Activated CD4-positive, alpha-beta T cell treated with anti-CD3 and anti-CD28 coated beads for 36 hours (primary cell): ENCODE measurements at regions not wholly inside any gene's neighbourhood (a gene's known extent, or its start where the extent isn't known, plus 50 kb on each side); places are given as distances from the start of the nearest gene placed in this dataset.

ENCODE experiments used
- ATAC-seq: fragments of 200-7000 bp; cut with Tn5 transposase; one replicate; pipeline ENCODE4 v1.10.0; 2021; ENCODE audit warnings: mild to moderate bottlenecking, moderate library complexity
- CTCF ChIA-PET: fragments of 350-600 bp; sonication (Branson Sonifier 250); formaldehyde crosslinking; loops from one replicate; lab custom pipeline; 2021; ENCODE audit warnings: antibody characterized with exemption; lab: Charles Lee
- POLR2A ChIA-PET: fragments of 350-600 bp; sonication (Branson Sonifier 250); formaldehyde crosslinking; loops from one replicate; lab custom pipeline; 2021; ENCODE audit warnings: antibody characterized with exemption, inconsistent platforms; lab: Charles Lee
- DNase-seq: peaks from one replicate; pipeline ENCODE4 v3.0.0-alpha.2; 2020
- H3K27ac Mint-ChIP-seq: one replicate; pipeline ENCODE4 v1.8.0; 2021; ENCODE audit warnings: mixed read lengths
- H3K27me3 Mint-ChIP-seq: one replicate; pipeline ENCODE4 v1.8.0; 2021; ENCODE audit warnings: mixed read lengths
- H3K36me3 Mint-ChIP-seq: one replicate; pipeline ENCODE4 v1.8.0; 2021; ENCODE audit warnings: low read depth, mixed read lengths
- H3K4me1 Mint-ChIP-seq: one replicate; pipeline ENCODE4 v1.8.0; 2021; ENCODE audit warnings: mixed read lengths
- H3K4me3 Mint-ChIP-seq: one replicate; pipeline ENCODE4 v1.8.0; 2021; ENCODE audit warnings: mild to moderate bottlenecking, moderate library complexity, mixed read lengths
- H3K9me3 Mint-ChIP-seq: one replicate; pipeline ENCODE4 v1.8.0; 2021; ENCODE audit warnings: low read depth, mixed read lengths
- intact Hi-C, 2 experiments: fragments of 100-400 bp; cut with DNase I in 1 of 2; cut with micrococcal nuclease in 1 of 2; formaldehyde crosslinking; loops; one replicate each; pipeline versions ENCODE4 v1.14.2 to v1.15.1; 2022 to 2024; cut with DNase I, micrococcal nuclease

GRCh38 chr1:172774561-172774960, 115.7 kb downstream of the FASLG start:
- intact Hi-C loops = no loop called here
- H3K4me1 Mint-ChIP-seq = peaks cover 14% of the 10 kb centered on the region
- DNase-seq = no peak
- no peaks in the 10 kb centered on the region for H3K9me3 Mint-ChIP-seq
- H3K27me3 Mint-ChIP-seq = peaks cover 5% of the 10 kb centered on the region
- H3K36me3 Mint-ChIP-seq = no peaks in the 10 kb centered on the region
- ChIA-PET POLR2A (no interaction called here), CTCF (interaction anchor here (0.6 to 0.8 kb wide), 3 partner anchors 29 to 53 kb away, joined by 3 to 5 read pairs (median 4); no protein-coding TSS in a partner anchor)
- no peak for ATAC-seq
- H3K4me3 Mint-ChIP-seq = no peak overlapping the region
- no peak overlapping the region for H3K27ac Mint-ChIP-seq

GRCh38 chr1:172775606-172776005, 116.7 kb downstream of the FASLG start:
- Mint-ChIP-seq H3K4me1 (peaks cover 17% of the 10 kb centered on the region), H3K27me3 (peaks cover 5% of the 10 kb centered on the region), H3K4me3 (no peak overlapping the region), H3K36me3 (no peaks in the 10 kb centered on the region), H3K9me3 (no peaks in the 10 kb centered on the region), H3K27ac (no peak overlapping the region)
- intact Hi-C loops = no loop called here
- ChIA-PET CTCF (no interaction called here), POLR2A (no interaction called here)
- DNase-seq = no peak
- ATAC-seq = no peak

GRCh38 chr1:172776071-172776470, 117.2 kb downstream of the FASLG start:
- no peak for ATAC-seq
- POLR2A ChIA-PET = no interaction called here
- CTCF ChIA-PET = interaction anchor here (1.2 to 1.3 kb wide), 2 partner anchors 26 to 31 kb away, joined by 3 to 4 read pairs; no protein-coding TSS in a partner anchor
- Mint-ChIP-seq H3K27me3 (peaks cover 5% of the 10 kb centered on the region), H3K36me3 (no peaks in the 10 kb centered on the region), H3K4me3 (no peak overlapping the region), H3K27ac (no peak overlapping the region), H3K4me1 (peaks cover 17% of the 10 kb centered on the region), H3K9me3 (no peaks in the 10 kb centered on the region)
- DNase-seq = no peak
- intact Hi-C loops = no loop called here

- Mint-ChIP-seq H3K4me1 (peaks cover 17% of the 10 kb centered on the region), H3K27ac (no peak overlapping the region), H3K27me3 (peaks cover 5% of the 10 kb centered on the region), H3K36me3 (no peaks in the 10 kb centered on the region), H3K4me3 (no peak overlapping the region), H3K9me3 (peaks cover 1% of the 10 kb centered on the region)
- ChIA-PET CTCF (interaction anchor here (1.6 to 2.5 kb wide), 3 partner anchors 10 to 49 kb away, joined by 7 to 37 read pairs (median 9); no protein-coding TSS in a partner anchor), POLR2A (no interaction called here)
- DNase-seq (no peak), ATAC-seq (no peak)
- intact Hi-C loops = loop anchor here (1.0 to 2.0 kb wide), 2 partner anchors 31 to 41 kb away; no protein-coding TSS in a partner anchor
Measured at GRCh38 chr1:172777767-172778166, 118.9 kb downstream of the FASLG start.

- peak; percentile 86 for ATAC-seq
- intact Hi-C loops = loop anchor here (1.0 to 2.0 kb wide), 4 partner anchors 32 to 97 kb away; no protein-coding TSS in a partner anchor
- POLR2A ChIA-PET = interaction anchor here (0.6 to 1.3 kb wide), 5 partner anchors 34 to 627 kb away, joined by 3 to 7 read pairs (median 3); no protein-coding TSS in a partner anchor
Measured at GRCh38 chr1:172778456-172779455, 119.9 kb downstream of the FASLG start.

GRCh38 chr1:172779491-172779890, 120.6 kb downstream of the FASLG start:
- DNase-seq (no peak), ATAC-seq (no peak)
- peaks cover 17% of the 10 kb centered on the region for H3K4me1 Mint-ChIP-seq
- CTCF ChIA-PET = interaction anchor here (0.8 to 2.5 kb wide), 18 partner anchors 9 to 424 kb away, joined by 3 to 37 read pairs (median 5); partner anchors contain the start of gene TNFSF18
- peaks cover 4% of the 10 kb centered on the region for H3K9me3 Mint-ChIP-seq
- intact Hi-C loops = loop anchor here (1.0 to 2.0 kb wide), 3 partner anchors 39 to 96 kb away; no protein-coding TSS in a partner anchor
- no peak overlapping the region for H3K4me3 Mint-ChIP-seq
- peaks cover 5% of the 10 kb centered on the region for H3K27me3 Mint-ChIP-seq
- POLR2A ChIA-PET = interaction anchor here (0.6 to 1.3 kb wide), 2 partner anchors 34 to 314 kb away, joined by 3 to 6 read pairs; no protein-coding TSS in a partner anchor
- H3K27ac Mint-ChIP-seq = no peak overlapping the region
- H3K36me3 Mint-ChIP-seq = no peaks in the 10 kb centered on the region

More at GRCh38 chr1:172778456-172779455, 119.9 kb downstream of the FASLG start:
- Mint-ChIP-seq H3K9me3 (peaks cover 4% of the 10 kb centered on the region), H3K27ac (peak overlapping the region; percentile 33), H3K36me3 (no peaks in the 10 kb centered on the region), H3K4me3 (no peak overlapping the region), H3K27me3 (peaks cover 5% of the 10 kb centered on the region), H3K4me1 (peaks cover 17% of the 10 kb centered on the region)
- CTCF ChIA-PET = interaction anchor here (0.5 to 2.5 kb wide), 27 partner anchors 8 to 1024 kb away, joined by 3 to 37 read pairs (median 4); partner anchors contain the start of gene TNFSF18
- DNase-seq = no peak

- Mint-ChIP-seq H3K9me3 (peaks cover 4% of the 10 kb centered on the region), H3K4me1 (peaks cover 17% of the 10 kb centered on the region), H3K4me3 (no peak overlapping the region), H3K36me3 (no peaks in the 10 kb centered on the region), H3K27ac (no peak overlapping the region), H3K27me3 (peaks cover 4% of the 10 kb centered on the region)
- ATAC-seq = no peak
- no peak for DNase-seq
- intact Hi-C loops = no loop called here
- ChIA-PET CTCF (no interaction called here), POLR2A (no interaction called here)
Measured at GRCh38 chr1:172781513-172782140, 122.7 kb downstream of the FASLG start.

GRCh38 chr1:172789840-172790239, 130.9 kb downstream of the FASLG start:
- ATAC-seq (no peak), DNase-seq (no peak)
- Mint-ChIP-seq H3K4me3 (no peak overlapping the region), H3K9me3 (no peaks in the 10 kb centered on the region), H3K36me3 (no peaks in the 10 kb centered on the region), H3K27me3 (peaks cover 2% of the 10 kb centered on the region), H3K4me1 (no peaks in the 10 kb centered on the region), H3K27ac (no peak overlapping the region)
- CTCF ChIA-PET = interaction anchor here (0.8 kb wide), 1 partner anchor 11 kb away, joined by 3 read pairs; no protein-coding TSS in a partner anchor
- intact Hi-C loops = no loop called here
- POLR2A ChIA-PET = no interaction called here

GRCh38 chr1:172790245-172790644, 131.3 kb downstream of the FASLG start:
- no peak for DNase-seq
- ChIA-PET POLR2A (interaction anchor here (0.8 kb wide), 1 partner anchor 15 kb away, joined by 5 read pairs; no protein-coding TSS in a partner anchor), CTCF (interaction anchor here (0.8 kb wide), 1 partner anchor 11 kb away, joined by 3 read pairs; no protein-coding TSS in a partner anchor)
- H3K27ac Mint-ChIP-seq = no peak overlapping the region
- no peaks in the 10 kb centered on the region for H3K9me3 Mint-ChIP-seq
- H3K36me3 Mint-ChIP-seq = no peaks in the 10 kb centered on the region
- no peak overlapping the region for H3K4me3 Mint-ChIP-seq
- intact Hi-C loops = no loop called here
- no peak for ATAC-seq
- H3K27me3 Mint-ChIP-seq = peaks cover 2% of the 10 kb centered on the region
- no peaks in the 10 kb centered on the region for H3K4me1 Mint-ChIP-seq

GRCh38 chr1:172793823-172794222, 134.9 kb downstream of the FASLG start:
- Mint-ChIP-seq H3K36me3 (no peaks in the 10 kb centered on the region), H3K27ac (no peak overlapping the region), H3K9me3 (no peaks in the 10 kb centered on the region), H3K4me3 (no peak overlapping the region), H3K27me3 (peaks cover 2% of the 10 kb centered on the region), H3K4me1 (no peaks in the 10 kb centered on the region)
- POLR2A ChIA-PET = no interaction called here
- CTCF ChIA-PET = interaction anchor here (0.7 to 1.3 kb wide), 2 partner anchors 49 to 124 kb away, joined by 4 read pairs; no protein-coding TSS in a partner anchor
- intact Hi-C loops = no loop called here
- DNase-seq = no peak
- no peak for ATAC-seq

GRCh38 chr1:172795741-172796140, 136.8 kb downstream of the FASLG start:
- no peak overlapping the region for H3K4me3 Mint-ChIP-seq

More at GRCh38 chr1:172795741-172796140, 136.8 kb downstream of the FASLG start:
- DNase-seq (no peak), ATAC-seq (no peak)
- intact Hi-C loops = no loop called here
- H3K9me3 Mint-ChIP-seq = no peaks in the 10 kb centered on the region
- ChIA-PET CTCF (interaction anchor here (0.8 to 1.0 kb wide), 3 partner anchors 17 to 176 kb away, joined by 3 to 6 read pairs (median 3); no protein-coding TSS in a partner anchor), POLR2A (no interaction called here)
- H3K27ac Mint-ChIP-seq = no peak overlapping the region
- H3K4me1 Mint-ChIP-seq = no peaks in the 10 kb centered on the region
- no peaks in the 10 kb centered on the region for H3K27me3 Mint-ChIP-seq
- H3K36me3 Mint-ChIP-seq = no peaks in the 10 kb centered on the region
